GM12874 (cell line): ENCODE measurements at regions not wholly inside any gene's neighbourhood (a gene's known extent, or its start where the extent isn't known, plus 50 kb on each side); places are given as distances from the start of the nearest gene placed in this dataset.

Experiments
- CTCF ChIP-seq: IDR thresholded peaks from 2 replicates; pipeline ENCODE4 v1.5.1; 2011; ENCODE audit warnings: low read depth, mild to moderate bottlenecking, control low read depth, low read length, moderate library complexity; ENCODE audit not compliant: insufficient read depth

GRCh38 chr14:45400509-45400908 lies 147.5 kb upstream of the MIS18BP1 start:
- TF ChIP-seq CTCF = no peak

GRCh38 chr14:45381091-45381490 lies 128.1 kb upstream of the MIS18BP1 start:
- no peak for TF ChIP-seq CTCF

GRCh38 chr14:45377166-45377565 lies 124.2 kb upstream of the MIS18BP1 start:
- no peak for TF ChIP-seq CTCF

GRCh38 chr14:45373877-45374276 lies 120.9 kb upstream of the MIS18BP1 start:
- no peak for TF ChIP-seq CTCF

GRCh38 chr14:45364565-45365156 lies 111.7 kb upstream of the MIS18BP1 start:
- TF ChIP-seq CTCF = no peak

- no peak for TF ChIP-seq CTCF
These were observed 109.5 kb upstream of the MIS18BP1 start for GRCh38 chr14:45362505-45362904.

GRCh38 chr14:45361727-45362126 lies 108.7 kb upstream of the MIS18BP1 start:
- no peak for TF ChIP-seq CTCF
